ENCODE measurements at regions not wholly inside any gene's neighbourhood (a gene's known extent, or its start where the extent isn't known, plus 50 kb on each side); places are given as distances from the start of the nearest gene placed in this dataset.
"Not testable (repeated sequence)": the region's sequence is repeated elsewhere in the genome, so short reads cannot be mapped to it uniquely, and the experiment has no call there.

- DNase-seq: no peak
Observed at GRCh38 chr12:104906695-104907094, 51.4 kb downstream of the SLC41A2 start.

GRCh38 chr12:104905446-104905845 is 52.6 kb downstream of the SLC41A2 start:
- DNase-seq: not testable (repeated sequence)

GRCh38 chr12:104903648-104904423 is 54.3 kb downstream of the SLC41A2 start:
- DNase-seq: no peak

DNA sequence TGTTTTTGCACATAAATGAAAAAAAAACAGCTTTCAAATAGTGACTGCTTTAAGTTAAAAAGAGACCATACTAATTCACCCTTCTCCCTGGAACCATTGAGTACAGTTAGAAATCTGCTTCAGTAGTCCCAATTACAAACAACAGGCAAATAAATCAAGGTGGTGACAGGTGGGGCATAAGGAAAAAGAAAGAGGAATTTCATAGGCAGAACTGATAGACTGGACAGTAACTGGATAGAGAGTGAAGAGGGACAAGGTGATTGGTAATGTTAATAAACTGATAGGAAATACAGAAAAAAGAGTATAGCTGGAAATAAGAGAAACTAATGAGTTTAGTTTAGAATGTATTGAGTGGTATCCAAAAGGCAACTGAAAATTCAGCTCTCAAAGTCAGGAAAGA is 56.0 kb downstream of the SLC41A2 start:
- no peak for DNase-seq

DNA sequence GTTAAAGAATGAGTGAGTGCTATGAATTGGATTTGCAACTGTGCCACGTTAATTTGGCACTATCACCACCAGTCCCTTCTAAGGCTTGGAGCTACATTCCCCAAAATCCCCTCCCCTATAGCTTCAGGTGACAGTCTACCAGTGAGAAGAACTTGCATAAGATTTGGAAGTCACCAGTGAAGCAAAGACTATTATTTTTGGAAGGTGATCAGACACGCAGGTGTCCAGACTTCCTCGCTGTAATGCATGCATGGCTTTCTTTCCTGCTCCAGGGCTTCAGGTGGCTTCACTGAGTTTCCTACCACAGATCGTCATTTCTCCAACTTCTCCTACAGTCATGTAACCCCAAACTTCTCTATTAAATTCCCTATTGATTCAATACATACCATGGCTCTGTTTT is 61.4 kb downstream of the SLC41A2 start:
- no peak for DNase-seq

DNA sequence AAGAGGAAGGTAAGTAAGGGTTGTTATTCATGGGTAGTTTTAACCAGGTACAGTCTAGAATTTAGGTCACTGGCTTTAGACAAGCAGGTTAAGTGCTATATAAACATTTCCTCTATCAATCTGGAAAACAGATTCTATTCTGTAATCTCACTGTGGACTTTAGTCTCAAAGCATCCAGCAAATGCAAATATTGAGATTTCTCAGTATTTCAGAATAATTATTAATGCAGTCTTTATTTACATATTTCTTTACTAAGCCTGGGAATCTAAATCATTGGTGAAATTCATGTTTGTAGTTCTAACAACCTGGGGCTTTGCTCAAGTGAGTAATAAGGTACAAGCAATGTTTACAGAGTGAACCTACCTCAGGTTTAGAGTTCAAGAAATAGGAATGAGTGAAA is 61.9 kb downstream of the SLC41A2 start:
- DNase-seq: no peak

GRCh38 chr12:104895415-104895814 is 62.7 kb downstream of the SLC41A2 start:
- DNase-seq: no peak

DNA sequence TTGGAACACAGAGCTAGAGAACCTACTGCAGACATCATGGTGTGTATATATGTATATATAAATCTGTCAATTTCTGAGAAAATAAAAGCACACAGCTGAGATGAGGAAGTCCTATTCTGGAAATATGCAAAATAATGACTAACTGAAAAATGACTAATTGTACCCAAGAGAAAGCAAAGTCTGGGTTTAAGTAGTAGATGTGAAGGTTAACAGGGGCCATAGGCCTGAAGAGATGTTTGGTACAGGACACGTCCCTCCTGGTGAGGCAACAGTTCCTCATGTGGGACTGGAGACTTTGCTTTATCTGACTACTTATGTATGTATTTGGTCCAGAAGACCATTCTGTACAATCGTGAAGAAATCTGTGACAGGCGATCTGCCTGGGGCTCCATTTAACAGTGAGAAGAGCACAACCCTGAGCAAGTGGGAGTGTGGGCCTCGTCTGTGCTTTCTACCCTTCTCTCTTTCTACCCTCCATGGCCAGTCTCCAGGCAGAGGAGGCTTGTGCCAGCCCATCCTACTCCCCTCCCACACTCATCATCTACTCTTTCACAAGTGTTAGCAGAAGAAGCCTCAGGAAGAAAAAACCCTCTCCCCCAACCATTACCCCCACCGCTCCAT is 67.5 kb downstream of the SLC41A2 start:
- DNase-seq: no peak

DNA sequence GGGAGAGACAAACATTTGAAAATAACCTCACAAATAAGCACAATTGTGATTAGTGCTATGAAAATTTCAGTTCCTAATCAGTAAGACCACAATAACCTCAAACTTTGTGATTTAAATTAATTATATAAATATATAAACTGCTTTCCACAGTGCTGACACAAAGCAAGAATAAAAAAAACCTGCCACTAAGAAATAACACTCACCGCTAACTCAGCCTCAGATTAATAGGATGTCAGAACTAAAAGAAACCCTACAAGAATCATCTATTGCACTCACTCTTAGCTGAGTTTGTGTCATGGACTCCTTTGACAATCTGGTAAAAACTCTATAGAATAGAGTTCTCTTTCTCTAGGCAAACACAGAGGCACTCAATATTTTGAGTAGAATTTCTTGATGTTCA is 68.4 kb downstream of the SLC41A2 start:
- no peak for DNase-seq

- no peak for DNase-seq
Observed at GRCh38 chr12:104888892-104889291, 69.2 kb downstream of the SLC41A2 start.

DNA sequence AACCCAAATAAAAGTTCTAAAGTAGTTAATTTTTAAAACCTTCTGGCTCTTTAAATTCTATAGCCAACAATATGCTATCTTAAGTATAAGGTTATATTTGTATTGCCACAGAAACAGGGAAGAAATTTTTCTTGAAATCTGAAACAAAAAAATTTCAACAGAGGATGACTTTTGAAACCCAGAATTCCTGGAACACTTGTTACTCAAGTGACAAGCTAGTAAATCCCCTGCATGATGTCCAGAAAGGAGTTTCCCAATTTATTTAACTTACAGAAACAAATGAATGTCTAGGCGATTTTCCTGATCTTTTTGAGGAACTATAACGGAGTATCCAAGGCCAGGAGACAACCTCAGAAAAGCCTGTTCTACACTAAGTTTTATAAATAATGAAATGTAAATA is 69.6 kb downstream of the SLC41A2 start:
- no peak for DNase-seq

- DNase-seq: no peak
Observed at GRCh38 chr12:104887452-104887851, 70.6 kb downstream of the SLC41A2 start.

DNA sequence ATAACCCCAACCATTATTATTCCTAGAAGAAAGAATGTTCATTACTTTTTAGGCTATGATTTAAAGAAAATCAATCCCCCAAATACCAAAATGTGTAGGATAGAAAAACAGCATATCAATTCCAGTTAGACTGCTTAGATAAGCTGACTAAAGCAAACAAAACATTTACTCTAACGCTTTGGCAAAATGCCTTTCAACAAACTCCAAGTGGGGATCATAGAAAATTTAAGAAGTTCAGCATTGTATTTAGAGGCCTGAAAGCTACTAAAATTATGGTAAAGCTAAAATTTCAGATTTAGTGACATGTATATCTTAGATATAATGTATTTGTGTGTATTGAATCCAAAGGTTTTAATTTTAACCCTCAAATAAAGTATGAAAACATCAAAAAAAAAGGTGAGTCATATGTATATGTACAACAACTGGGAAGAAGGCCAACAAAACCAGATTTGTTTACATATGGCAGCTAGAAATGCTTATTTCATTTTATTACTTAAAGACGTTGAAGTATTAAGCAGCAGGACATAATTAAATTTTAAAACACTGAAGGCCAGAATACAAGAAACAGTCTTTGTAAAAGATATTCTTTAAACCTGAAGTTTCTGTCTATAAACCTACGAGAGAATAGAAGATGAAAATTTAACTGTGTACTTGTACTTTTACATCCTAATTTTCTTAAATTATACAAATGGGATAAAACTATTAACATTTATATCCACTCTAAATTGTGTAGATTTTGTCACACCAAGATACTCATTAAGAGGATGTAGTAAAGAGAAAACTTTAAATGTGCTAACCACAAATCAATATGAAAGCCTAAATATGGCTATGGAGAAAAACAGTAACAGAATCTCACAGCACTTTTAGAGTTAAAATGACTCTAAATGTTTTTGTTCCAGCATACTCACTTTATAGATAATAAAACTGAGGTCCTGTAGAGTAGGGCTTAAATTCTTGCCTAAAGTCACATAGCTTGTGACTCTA is 71.4 kb downstream of the SLC41A2 start:
- DNase-seq: peak; percentile 85

DNA sequence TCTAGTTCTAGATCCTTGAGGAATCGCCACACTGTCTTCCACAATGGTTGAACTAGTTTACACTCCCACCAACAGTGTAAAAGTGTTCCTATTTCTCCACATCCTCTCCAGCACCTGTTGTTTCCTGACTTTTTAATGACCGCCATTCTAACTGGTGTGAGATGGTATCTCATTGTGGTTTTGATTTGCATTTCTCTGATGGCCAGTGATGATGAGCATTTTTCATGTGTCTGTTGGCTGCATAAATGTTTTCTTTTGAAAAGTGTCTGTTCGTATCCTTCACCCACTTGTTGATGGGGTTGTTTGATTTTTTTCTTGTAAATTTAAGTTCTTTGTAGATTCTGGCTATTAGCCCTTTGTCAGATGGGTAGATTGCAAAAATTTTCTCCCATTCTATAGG is 79.2 kb downstream of the SLC41A2 start:
- DNase-seq: not testable (repeated sequence)

- peak; percentile 12 for DNase-seq
Observed at GRCh38 chr12:104877103-104877705, 80.9 kb downstream of the SLC41A2 start.

- DNase-seq: no peak
Observed at GRCh38 chr12:104873374-104873773, 84.7 kb downstream of the SLC41A2 start.

GRCh38 chr12:104870797-104871196 is 87.3 kb downstream of the SLC41A2 start:
- no peak for DNase-seq

GRCh38 chr12:104866291-104866690 is 91.8 kb downstream of the SLC41A2 start:
- peak; percentile 74 for DNase-seq

DNA sequence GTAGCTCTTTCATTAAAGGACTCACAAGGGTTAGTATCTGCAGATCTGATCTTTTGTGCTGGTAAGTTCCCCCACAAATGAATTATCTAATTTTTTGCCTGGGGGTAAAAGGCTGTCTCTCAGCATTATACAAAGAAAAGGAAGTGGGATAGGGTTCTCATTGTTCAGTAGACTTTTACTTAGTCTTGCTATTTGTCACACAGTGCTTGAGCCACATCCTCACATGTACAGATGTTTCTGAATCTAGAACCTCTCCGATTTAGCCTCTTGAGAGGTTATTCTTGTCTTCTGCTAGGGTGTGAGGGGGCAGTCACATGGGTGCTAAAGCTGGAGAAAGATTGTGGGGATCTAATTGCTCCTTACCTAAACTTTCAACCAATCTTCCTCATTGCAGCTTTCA is 93.0 kb downstream of the SLC41A2 start:
- no peak for DNase-seq

- no peak for DNase-seq
Observed at GRCh38 chr12:104864668-104865067, 93.4 kb downstream of the SLC41A2 start.

- DNase-seq: peak; percentile 41
Observed at GRCh38 chr12:104863296-104863948, 94.7 kb downstream of the SLC41A2 start.
